ENCODE measurements at regions not wholly inside any gene's neighbourhood (a gene's known extent, or its start where the extent isn't known, plus 50 kb on each side); places are given as distances from the start of the nearest gene placed in this dataset.

DNA sequence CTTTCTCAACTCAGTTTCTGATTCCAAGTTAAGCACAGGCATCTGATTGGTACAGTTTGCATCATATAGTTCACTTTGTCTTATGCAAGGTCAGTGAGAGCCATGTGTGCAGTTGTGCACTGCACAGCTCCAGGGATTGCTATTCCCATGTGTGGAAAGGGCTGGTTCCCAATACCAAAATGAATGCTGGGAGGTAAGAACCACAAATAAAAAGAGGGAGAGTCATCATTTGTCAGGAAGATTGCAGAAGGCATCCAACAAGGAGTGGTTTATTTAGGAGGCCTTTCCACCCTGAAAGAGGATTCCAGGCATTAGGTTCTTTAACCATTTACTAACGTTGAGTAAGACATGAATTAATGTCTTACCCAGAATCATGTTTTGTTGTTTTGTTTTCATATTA, 141.2 kb upstream of the ST6GAL2 start:
- no peak for DNase-seq

DNA sequence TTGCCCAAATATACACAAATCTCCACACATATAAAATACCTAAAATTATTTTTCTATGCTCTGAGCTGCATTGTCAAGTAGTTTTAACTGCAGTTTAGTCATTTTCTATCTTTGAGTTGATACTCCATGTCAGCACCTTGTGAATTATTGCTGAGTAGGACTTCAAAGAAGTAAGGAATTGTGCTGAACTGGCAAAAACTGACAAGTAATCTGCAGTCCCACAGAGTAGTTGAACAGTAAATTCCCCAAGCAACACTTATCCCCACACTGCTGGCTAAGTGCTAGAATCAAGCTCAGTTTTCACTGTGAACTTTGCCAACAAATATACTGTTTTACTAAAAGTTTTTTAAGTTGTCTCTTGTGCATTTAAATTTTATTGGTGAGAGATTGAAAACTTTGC, 141.8 kb upstream of the ST6GAL2 start:
- DNase-seq, result no peak

- no peak for DNase-seq
Observed at GRCh38 chr2:107028661-107029060, 142.7 kb upstream of the ST6GAL2 start.

DNA sequence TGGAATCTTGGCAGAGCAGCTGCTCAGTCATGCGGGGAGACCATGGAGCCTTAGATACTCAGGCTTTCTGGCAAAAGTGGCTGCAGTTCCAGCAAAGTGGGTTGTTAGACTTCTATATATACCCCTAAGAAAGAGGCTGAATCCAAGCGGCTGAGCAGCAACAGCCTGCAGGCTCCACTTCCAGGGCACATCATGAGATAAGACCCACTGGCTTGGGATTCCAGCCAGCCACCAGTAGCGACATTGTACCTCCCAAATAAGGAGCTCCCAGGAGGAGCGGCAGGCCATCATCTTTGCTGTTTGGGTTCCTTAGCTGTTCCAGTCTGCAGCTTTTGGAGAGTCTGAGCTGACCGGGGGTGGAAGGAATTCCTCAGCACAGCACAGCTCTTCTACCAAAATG, 150.3 kb upstream of the ST6GAL2 start:
- no peak for DNase-seq

- DNase-seq, result no peak
Observed at GRCh38 chr2:107062173-107062572, 176.2 kb upstream of the ST6GAL2 start.

DNA sequence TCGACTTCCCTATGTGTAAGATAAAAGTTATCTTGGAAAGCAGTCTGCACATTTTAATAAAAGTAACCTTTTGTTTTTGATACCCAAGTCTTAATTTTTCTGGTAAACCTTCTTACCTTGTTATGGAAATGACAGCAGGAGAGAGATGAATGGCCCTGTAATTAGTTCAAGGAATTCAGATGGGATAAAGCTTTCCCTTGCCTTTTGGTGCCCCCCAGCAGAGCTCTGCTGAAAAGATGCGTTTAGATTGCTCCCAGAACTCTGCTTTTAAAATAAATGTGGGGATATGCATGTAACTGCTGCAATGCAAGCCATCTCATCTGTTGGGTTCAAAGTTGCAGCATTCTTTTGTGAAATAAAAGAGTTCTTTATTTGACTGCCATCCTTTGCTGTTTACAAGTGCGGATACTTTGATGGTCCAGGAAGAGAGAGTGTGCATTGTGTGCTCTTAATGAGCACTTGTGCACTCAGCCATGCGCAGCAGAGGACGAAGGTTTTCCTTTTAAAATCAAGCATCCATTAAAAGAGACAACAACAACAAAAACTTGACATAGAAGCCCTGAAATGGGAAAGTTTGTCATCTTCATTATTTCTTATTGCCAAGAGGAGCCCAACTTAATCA, 176.7 kb upstream of the ST6GAL2 start:
- no peak for DNase-seq

GRCh38 chr2:107063228-107063627, 177.3 kb upstream of the ST6GAL2 start:
- DNase-seq, result no peak

DNA sequence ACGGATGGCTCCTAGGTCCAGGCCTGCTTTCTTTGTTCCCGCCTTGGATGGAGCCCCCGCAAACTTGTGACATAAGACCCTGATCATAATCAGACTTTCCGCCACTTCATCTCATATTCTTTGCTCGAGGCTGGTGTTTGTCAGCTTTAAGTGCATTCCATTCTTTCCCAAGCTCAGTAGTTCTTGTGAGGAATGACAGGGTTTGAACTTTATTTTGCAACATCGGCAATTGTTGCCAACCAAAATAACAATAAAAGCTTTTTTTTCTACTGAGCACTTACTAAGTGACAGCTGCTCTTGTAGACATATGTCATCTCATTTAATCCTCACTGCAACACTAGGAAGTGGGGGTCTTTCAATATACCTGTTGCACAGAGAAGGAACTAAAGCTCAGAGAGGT, 178.8 kb upstream of the ST6GAL2 start:
- DNase-seq, result no peak

DNA sequence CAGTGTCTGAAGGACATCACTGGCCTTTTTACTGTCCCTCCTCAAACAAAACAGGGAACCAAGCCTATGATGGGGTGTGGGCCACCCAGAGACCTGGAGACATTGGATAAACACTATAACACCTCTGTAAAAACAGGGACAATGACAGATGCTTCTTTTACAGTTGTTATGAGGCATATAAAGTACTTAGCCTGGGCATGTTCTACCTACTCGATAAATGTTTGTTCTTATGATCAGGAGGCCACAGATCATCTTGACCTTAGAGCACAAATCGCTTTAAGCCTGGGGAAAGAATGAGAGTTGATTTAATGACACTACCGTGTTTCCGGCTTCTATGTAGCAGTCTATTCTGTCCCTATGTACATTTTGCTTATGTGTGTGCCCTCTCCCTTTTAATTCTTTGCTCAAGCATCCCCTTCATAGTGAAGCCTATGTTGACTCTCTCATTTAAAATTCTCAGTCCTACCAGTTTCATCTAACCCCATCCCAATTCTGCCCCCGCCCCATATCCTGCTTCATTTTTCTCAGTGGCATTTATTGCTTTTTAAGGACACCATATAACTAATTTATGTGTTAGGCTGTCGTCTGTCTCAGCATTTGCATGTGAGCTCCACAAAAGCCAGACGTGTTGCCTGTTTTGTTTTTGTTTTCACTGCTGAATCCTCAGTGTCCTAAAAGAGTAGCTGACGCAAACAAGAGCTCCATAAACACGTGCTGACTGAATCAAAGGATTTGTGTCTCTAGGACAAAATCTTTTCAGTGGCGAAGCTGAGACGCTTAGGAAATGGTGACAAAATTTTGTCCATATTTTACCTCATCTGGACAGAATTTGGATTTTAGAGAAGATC, 182.3 kb upstream of the ST6GAL2 start:
- peak; percentile 96 for DNase-seq

- no peak for DNase-seq
Observed at GRCh38 chr2:107069890-107070289, 183.9 kb upstream of the ST6GAL2 start.

- DNase-seq, result no peak
Observed at GRCh38 chr2:107072150-107072940, 186.4 kb upstream of the ST6GAL2 start.

DNA sequence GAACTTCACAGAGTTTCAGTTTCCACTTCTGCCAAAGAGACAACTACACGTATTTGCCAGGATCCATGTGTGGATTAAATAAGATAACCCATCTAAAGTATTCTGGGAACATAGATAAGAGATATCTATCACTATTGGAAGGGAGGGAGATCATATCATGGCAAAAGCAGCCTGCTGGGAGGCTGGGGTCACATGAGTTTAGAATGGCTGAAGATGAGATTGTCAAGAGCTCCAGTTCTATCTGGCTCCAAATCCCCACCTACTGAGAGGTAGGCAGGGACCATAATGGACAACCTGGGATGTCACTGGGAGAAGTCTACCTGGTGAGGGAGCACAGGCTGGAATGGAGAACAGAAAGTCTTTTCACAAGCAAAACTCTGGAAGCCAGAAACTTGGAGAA, 192.6 kb upstream of the ST6GAL2 start:
- DNase-seq, result no peak

DNA sequence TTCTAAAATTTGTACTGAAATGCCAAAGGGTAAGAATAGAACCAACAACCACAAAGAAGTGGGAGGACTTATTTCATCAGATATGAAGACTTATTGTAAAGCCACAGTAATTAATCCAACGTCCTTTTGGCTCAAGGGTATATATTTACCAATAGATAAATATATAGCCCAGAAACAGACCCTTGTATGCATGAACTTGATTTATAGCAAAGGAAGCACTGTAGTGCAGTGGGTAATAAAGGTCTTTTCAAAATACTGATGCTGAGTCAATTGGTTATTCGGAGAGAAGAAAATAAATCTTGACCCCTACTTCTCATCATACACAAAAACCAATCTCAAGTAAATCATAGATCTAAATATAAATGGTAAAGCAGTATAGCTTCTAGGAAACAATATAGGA, 200.5 kb upstream of the ST6GAL2 start:
- DNase-seq, result no peak

- DNase-seq, result no peak
Observed at GRCh38 chr2:107088156-107088555, 202.2 kb upstream of the ST6GAL2 start.

DNA sequence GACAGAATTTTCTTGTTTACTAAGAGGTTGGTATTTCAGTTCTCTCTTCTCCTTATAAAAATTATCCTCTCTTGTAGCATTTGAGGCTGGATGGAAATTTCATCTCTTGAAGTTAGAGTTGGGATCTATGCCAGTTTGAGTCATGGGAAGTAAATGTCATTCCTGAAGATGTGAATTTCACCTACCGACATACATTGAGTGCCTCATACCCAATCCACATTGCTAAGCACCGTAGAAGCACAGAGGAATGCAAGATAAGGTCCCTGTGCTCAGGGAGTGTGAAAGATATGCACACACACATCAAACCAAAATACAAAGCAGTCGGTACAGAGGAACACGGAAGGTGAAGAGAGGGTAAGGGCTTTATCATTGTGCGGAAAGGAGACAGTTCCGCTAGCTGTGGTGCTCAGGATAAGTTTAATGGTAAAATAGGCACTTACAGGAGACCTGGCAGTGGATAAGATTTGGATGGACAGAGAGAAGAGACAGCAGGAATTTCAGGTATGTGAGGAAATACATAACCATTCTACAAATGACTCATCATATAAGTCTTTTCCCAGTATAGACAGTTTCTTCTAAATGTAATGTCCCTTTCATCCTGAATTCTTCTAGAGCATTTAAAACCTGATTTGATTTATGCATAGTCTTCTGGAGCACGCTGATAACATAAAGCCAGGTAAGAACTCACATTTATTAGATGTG, 205.3 kb upstream of the ST6GAL2 start:
- no peak for DNase-seq

DNA sequence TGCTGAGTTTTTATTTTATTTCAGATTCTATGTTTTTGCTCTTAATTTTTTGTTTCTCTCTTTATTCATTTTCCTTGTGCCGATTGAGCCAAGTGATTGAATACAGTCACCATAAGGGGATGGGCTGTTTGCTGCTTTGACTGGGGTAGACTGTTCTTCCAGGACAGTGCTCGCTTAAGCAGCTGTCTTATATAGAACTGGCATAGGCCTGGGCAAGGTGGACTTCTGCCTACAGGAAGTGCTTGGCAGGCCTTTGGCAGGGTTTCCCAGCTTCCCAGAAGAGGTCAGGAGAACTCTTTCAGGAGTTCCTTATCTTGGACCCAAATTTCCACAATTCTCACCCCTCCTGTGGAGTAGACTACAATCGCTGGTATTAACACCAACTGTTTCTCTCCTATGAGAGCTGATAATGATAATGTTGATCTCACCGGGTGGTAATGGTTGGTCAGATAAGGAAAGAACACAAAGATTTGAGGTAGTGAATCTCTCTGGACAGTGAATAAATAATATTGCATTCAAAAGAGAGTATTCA, 207.5 kb upstream of the ST6GAL2 start:
- DNase-seq, result no peak

DNA sequence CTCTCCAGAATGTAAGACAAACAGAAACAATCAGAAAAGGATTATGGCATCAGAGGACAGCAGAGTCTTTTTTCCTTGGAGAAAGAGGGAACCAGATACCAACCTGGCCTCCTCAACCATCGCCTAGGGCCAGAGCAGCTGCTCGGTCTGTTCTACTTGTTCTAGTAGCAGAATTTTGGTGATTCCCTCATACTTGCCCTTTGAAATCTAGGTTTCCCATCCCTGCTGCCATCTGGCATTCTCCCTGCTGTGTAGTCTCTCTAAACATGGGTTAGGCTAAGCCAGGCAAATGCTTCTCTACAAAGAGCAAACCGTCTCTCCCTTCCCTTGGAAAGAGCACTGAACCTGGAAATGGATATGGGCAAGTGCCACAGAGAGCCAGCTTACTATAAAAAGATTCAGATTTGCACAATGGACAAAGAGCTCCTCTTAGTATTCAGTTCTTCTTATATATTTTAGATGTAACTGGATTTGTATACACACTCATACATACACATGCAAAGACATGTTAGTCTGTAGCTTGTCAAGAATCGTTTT, 208.6 kb upstream of the ST6GAL2 start:
- DNase-seq, result no peak

- DNase-seq, result no peak
Observed at GRCh38 chr2:107102176-107102575, 216.2 kb upstream of the ST6GAL2 start.

GRCh38 chr2:107107351-107107750, 221.4 kb upstream of the ST6GAL2 start:
- DNase-seq, result no peak

- DNase-seq, result no peak
Observed at GRCh38 chr2:107108556-107108955, 222.6 kb upstream of the ST6GAL2 start.

GRCh38 chr2:107111623-107112022, 225.7 kb upstream of the ST6GAL2 start:
- no peak for DNase-seq

- DNase-seq, result no peak
Observed at GRCh38 chr2:107112561-107112960, 226.6 kb upstream of the ST6GAL2 start.

DNA sequence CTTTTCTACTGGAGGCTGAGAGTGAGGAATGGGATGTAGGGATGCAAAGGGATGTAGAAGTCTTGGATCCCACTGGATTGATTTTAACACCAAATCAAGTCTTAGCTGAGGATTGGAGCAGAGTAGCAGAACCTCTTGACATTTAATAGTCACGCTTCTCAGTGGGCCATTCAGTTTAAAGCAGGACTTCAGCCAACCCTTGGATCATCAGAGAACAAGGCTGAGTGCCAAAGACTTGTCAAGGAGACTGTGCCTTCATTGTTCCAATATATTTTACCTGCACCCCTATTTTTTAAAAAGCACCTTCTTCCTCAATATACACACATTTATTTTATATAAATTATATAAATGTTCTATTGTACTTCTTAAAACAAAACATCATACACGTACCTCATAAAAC, 242.4 kb upstream of the ST6GAL2 start:
- DNase-seq, result no peak
